ENCODE measurements at regions not wholly inside any gene's neighbourhood (a gene's known extent, or its start where the extent isn't known, plus 50 kb on each side); places are given as distances from the start of the nearest gene placed in this dataset.

GRCh38 chr6:98485593-98485992 is 348.8 kb upstream of the POU3F2 start:
- no peak for DNase-seq

- DNase-seq = peak; percentile 29
Measured at GRCh38 chr6:98486057-98486456, 348.3 kb upstream of the POU3F2 start.

DNA sequence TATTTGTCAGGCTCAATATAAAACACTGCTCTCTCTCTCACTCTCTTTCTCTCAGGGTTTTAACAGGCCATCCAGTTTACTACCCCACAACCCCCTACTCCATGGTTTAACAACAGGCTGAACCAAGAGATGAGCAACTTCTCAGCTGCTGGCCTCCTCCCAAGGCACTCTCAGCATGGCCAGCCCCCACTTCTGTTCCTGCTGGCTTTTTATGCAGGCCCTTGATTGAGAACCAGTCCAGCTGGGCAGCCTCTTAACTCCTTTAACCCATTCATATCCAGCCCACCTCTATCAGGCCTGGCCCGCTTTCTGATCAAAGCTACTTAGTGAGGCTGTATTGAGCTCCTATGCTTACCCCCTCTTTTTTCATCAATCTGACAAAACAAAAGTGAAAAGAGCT is 346.8 kb upstream of the POU3F2 start:
- DNase-seq = peak; percentile 36

DNA sequence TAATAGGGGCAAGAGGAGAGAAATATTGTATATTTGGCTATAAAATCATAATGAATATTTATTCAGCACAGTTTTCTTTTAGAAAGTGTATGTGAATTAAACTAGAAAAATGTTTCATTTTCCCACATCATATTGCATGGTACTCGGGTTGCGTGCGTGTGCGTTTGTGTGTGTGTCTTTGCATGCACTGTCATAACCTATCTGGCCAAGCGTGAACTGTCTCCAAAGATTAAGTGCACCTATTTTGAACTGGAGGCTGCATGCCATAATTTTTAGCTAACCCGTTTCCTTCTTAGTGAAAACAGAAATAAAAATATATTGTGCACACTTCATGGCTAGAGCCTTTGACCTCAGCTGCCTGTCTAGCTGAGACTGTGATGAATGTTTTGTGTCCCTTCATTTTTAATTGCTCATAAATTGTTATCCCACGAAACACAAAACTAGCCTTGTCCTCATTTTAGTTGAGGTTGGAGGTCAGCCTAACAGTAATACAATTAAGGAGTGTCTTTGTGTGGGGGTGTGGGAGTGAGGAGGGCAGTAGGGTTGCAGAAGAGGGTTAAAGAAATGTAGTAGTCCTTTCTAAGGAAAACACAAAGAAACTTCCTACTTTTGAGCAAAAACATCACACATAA is 336.1 kb upstream of the POU3F2 start:
- DNase-seq = peak; percentile 70

- peak; percentile 54 for DNase-seq
Measured at GRCh38 chr6:98498866-98499265, 335.5 kb upstream of the POU3F2 start.

DNA sequence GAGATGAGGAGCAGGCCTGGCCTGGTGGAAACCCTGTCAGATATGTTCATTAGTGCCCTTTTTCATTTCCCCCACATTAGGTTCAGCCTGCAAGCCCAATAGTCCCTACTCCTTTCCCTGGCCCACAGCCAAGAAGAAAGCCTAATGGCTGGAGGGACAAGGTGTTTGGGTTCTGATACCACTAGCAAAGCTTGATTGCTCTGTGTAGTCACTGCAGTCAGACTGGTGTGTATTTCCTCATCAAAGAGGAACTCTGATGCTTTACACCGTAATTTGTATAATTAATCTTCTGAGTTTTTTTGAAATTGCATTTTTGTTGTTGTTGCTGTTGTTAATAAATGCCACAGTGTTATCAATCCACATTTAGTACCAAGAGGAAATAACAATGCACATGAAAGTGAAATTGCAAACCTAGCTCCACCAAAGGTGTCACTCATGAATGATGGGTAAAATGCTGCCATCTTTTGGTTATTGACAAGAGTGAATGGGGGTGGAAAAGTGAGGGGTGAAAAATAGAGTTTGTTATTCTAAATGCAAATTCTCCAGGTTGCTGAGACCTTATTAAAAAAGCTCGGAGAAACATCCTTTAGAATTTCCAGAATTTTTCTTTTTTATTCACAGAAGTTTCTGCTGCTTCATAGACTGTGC is 320.2 kb upstream of the POU3F2 start:
- no peak for DNase-seq

DNA sequence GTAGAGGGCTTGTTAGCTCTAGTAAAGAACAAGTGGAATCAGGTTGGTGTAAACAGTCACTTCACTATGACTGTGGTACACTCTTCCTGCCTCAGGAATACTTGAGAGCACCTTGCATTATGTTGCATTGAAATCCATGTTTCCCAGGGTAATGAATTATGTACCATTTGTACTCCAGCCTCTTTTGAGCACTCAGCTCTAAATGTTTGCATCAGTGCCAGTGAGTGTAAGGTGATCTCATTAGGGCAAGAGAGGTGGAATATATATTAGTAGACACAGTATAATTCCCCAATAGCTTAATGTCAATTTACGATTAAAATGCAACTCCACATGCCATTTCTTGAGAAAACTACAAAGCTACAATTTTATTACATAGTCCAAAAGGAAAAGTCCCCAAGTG is 319.6 kb upstream of the POU3F2 start:
- no peak for DNase-seq

- DNase-seq = no peak
Measured at GRCh38 chr6:98516206-98516605, 318.2 kb upstream of the POU3F2 start.

DNA sequence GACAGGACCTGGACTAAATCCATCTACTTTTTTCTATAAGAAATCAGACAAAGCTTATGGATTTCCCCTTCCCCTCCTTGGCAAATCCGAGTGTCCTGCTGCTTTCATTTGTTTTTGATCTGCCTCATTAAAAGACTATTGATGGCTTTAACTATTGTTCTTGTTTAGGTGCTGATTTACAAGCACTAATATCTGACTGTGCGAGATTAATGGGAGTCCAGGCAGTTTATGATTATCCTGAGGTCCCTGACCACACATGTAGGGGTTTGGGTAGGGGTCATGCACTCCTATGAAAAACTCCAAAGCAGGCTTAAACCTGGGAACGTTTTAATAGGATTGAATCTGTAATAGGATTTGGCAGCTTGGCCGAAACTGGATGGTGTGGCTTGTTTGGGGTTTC is 317.5 kb upstream of the POU3F2 start:
- DNase-seq = peak; percentile 46

DNA sequence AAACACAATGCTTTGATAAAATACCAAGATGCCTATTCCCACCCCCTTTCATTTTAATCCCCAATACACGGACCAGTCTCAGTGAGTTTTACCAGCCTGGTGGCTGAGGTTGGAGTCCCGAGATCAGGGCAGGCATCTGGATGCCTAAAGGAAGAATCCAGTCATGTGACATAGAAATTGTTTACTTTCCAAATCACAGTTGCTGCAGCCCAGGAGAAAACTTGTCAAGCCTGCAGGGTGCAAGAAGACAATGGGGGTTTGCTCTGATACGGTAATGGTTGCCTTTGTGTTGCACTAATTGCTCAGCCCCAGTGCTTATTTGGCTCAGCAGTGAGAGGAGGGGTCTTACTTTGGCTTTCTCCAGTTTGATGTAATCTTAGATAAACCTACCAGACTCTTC is 308.5 kb upstream of the POU3F2 start:
- DNase-seq = peak; percentile 61

DNA sequence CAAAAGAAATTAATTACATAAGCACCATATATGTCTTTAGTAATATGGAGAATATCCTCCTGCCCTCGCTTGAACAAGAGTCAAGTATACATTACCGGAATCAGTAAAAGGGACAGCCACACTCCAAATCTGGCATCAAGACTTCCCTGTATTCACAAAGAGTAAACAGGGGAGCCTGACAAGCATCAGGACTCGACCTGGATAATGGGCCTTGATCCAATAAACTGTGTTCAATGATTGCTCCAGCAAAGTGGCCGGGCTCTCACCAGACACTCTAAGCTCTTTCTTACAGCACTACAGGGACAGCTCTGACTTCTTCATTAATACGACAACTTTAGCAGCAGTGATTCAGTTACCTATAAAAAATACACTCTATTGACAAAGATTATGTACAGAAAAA is 307.9 kb upstream of the POU3F2 start:
- no peak for DNase-seq

DNA sequence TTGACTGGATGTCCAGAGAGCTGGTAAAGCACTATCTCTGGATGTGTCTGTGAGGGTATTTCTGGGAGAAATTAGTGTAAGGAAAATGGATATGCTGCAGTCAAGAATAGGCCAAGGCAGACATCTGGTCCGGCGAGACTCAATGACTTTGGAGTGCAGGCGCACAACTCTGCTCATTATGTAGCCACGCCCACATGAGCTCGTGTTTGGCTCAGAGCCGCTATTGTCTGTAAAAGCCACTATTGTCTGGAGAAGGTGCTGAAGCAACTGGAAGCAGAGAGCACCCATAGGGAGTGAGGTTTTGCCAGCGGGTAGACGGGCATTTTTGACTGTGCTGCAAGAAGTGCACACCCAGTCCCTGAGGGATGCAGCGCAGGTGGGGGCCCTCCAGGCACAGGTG is 305.0 kb upstream of the POU3F2 start:
- no peak for DNase-seq

DNA sequence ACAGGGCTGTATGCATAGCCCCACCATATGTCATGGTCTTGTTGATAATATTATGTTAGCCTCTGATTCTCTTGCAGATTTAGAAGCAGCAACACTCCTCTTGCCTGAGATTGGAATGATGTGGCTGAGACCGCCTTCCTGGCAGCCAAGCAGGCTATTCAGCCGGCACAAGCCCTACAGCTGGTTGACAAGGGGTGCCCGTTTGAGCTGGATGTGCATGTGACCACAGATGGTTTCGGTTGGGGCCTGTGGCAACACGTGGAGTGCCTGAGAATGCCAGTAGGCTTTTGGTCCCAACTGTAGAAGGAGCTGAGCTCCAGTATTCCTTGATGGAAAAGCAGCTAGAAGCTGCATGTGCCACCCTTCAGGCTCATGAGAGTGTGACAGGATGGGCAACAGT is 303.6 kb upstream of the POU3F2 start:
- no peak for DNase-seq

DNA sequence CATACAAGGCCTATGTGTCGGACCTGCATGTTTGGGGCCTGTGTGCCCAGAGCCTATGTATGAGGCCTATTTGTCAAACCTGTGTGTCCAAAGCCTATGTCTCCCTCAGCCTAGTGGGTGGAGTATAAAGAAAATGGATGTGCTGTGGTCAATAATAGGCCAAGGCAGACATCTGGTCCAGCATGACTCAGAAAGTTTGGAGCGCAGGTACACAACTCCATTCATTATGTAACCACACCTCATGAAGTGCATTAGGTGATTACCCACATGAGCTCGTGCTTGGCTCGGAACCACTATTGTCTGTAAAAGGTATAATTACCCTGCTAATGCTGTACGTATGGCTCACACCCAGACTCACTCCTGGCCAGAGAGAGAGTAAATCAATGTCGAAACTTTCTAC is 302.4 kb upstream of the POU3F2 start:
- no peak for DNase-seq

GRCh38 chr6:98539741-98540140 is 294.6 kb upstream of the POU3F2 start:
- no peak for DNase-seq

- no peak for DNase-seq
Measured at GRCh38 chr6:98546376-98546775, 288.0 kb upstream of the POU3F2 start.

GRCh38 chr6:98547151-98547550 is 287.2 kb upstream of the POU3F2 start:
- peak; percentile 17 for DNase-seq

DNA sequence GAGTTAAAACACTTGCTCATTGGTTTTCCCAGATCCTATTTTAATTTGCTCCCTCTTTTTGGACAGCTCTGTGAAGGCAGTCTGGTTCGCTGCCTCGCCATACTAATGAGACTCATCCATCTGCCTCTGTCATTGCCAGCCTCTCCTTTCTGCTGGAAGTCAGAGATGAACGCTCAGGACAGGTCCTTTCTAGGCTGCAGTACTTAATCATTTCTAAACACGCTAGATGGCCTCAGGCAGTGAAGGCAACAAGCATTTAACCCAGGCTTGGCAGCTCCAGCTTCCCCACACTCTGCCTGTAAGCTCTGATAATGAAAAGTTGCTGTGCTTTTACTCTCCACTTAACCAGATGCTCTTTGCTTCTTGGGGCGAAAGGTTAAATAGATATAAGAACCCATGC is 286.7 kb upstream of the POU3F2 start:
- DNase-seq = peak; percentile 68

GRCh38 chr6:98548301-98548700 is 286.1 kb upstream of the POU3F2 start:
- DNase-seq = peak; percentile 26

DNA sequence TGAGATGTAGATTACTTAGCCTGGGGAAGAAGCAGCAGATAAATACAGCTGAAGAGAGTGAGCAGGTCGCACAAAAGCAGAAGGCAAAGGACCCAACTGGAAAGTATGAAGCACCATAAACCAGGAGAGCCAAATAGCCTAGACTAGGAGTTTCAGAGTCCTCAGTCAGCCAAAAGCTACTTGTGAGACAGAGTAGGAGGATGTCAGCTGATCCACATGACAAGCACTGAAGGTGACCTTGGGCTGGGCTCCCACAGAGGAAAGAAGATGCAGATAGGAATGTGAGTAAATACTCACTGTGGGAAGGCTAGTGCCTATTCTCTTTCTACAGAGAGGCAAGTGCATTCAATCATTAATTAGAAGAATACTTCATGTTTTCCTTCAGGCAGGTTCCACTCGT is 274.0 kb upstream of the POU3F2 start:
- DNase-seq = peak; percentile 19

GRCh38 chr6:98560841-98561240 is 273.5 kb upstream of the POU3F2 start:
- peak; percentile 41 for DNase-seq

- no peak for DNase-seq
Measured at GRCh38 chr6:98566126-98566525, 268.2 kb upstream of the POU3F2 start.

GRCh38 chr6:98572579-98572978 is 261.8 kb upstream of the POU3F2 start:
- DNase-seq = no peak

DNA sequence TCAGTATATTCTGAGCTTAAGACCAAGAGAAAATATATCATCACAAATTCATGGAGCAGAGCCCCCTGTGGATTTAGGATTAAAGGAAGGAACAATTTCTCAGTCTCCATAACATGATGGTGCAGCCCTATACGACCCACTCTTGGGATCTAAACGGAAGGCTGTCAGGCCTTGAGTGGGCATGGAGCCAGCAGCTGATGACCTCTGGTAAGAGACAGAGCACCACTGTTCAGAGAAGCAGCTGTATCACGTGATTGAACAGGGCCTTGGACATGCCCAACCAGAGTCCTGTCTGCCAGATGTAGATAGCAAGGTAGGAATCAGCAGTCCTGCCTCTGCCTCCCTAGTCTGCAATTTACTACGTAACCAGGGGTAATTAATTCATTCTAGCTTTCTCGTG is 259.4 kb upstream of the POU3F2 start:
- no peak for DNase-seq

- DNase-seq = no peak
Measured at GRCh38 chr6:98576791-98577190, 257.6 kb upstream of the POU3F2 start.
